ENCODE measurements at regions not wholly inside any gene's neighbourhood (a gene's known extent, or its start where the extent isn't known, plus 50 kb on each side); places are given as distances from the start of the nearest gene placed in this dataset.

- in situ Hi-C loops (cut with HindIII; ENCODE audit: low sequenced_read_pairs): no loop called here
- no peak for TF ChIP-seq CTCF (IDR thresholded peaks at IDR 0.05; ENCODE audit: low read depth, low read length)
Observed at GRCh38 chr13:104987621-104988020, 1547.8 kb downstream of the EFNB2 start.

GRCh38 chr13:104984296-104984818, 1551.1 kb downstream of the EFNB2 start:
- peak; percentile 88 for DNase-seq (ENCODE audit: low read depth, low spot score)
- no peak for TF ChIP-seq CTCF (IDR thresholded peaks at IDR 0.05; ENCODE audit: low read depth, low read length)
- in situ Hi-C loops (cut with HindIII; ENCODE audit: low sequenced_read_pairs): no loop called here
- H3K4me3 ChIP-seq (ENCODE audit: low read depth, low read length): no peak overlapping the region

More at GRCh38 chr13:104987621-104988020, 1547.8 kb downstream of the EFNB2 start:
- no peak overlapping the region for H3K4me3 ChIP-seq (ENCODE audit: low read depth, low read length)
- DNase-seq (ENCODE audit: low read depth, low spot score): no peak

GRCh38 chr13:104983601-104984000, 1551.9 kb downstream of the EFNB2 start:
- DNase-seq (ENCODE audit: low read depth, low spot score): no peak
- TF ChIP-seq CTCF (IDR thresholded peaks at IDR 0.05; ENCODE audit: low read depth, low read length): no peak
- in situ Hi-C loops (cut with HindIII; ENCODE audit: low sequenced_read_pairs): no loop called here
- H3K4me3 ChIP-seq (ENCODE audit: low read depth, low read length): no peak overlapping the region

GRCh38 chr13:104980586-104980985, 1554.9 kb downstream of the EFNB2 start:
- no peak overlapping the region for H3K4me3 ChIP-seq (ENCODE audit: low read depth, low read length)
- no peak for DNase-seq (ENCODE audit: low read depth, low spot score)
- TF ChIP-seq CTCF (IDR thresholded peaks at IDR 0.05; ENCODE audit: low read depth, low read length): no peak
- in situ Hi-C loops (cut with HindIII; ENCODE audit: low sequenced_read_pairs): no loop called here

GRCh38 chr13:104979281-104980030, 1556.0 kb downstream of the EFNB2 start:
- no peak for TF ChIP-seq CTCF (IDR thresholded peaks at IDR 0.05; ENCODE audit: low read depth, low read length)
- DNase-seq (ENCODE audit: low read depth, low spot score): no peak
- no peak overlapping the region for H3K4me3 ChIP-seq (ENCODE audit: low read depth, low read length)
- in situ Hi-C loops (cut with HindIII; ENCODE audit: low sequenced_read_pairs): no loop called here

- in situ Hi-C loops (cut with HindIII; ENCODE audit: low sequenced_read_pairs): no loop called here
- H3K4me3 ChIP-seq (ENCODE audit: low read depth, low read length): no peak overlapping the region
- TF ChIP-seq CTCF (IDR thresholded peaks at IDR 0.05; ENCODE audit: low read depth, low read length): no peak
- no peak for DNase-seq (ENCODE audit: low read depth, low spot score)
Observed at GRCh38 chr13:104976986-104977385, 1558.5 kb downstream of the EFNB2 start.

Measured in astrocyte of the spinal cord (primary cell).